ENCODE measurements at regions not wholly inside any gene's neighbourhood (a gene's known extent, or its start where the extent isn't known, plus 50 kb on each side); places are given as distances from the start of the nearest gene placed in this dataset.

DNA sequence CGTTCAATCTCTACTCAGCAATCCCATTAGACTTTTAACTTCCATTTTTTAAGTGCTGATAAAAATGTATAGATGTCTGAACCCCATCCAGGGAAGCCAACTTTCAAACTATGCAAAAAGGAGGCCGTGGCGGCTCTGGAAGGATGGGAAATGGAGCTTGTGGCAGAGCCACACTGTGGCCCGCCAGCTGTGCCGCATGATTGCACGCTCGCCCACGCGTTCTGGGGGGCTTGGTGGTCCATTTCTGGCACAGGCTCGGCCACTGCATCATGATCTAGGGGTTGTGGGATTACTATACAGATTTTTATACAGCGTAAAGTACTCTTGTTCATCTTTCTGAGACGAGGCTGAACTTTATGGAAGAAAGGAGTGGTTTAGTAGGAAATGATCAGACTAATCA is 57.6 kb downstream of the FOXL1 start:
- TF ChIP-seq RNF2 (IDR thresholded peaks at IDR 0.05; ENCODE audit: borderline replicate concordance, low read depth) (no peak), TFCP2L1 (CRISPR knock-in tag; IDR thresholded peaks at IDR 0.05) (no peak), ZC3H11A (IDR thresholded peaks at IDR 0.05) (no peak), HOXB5 (CRISPR knock-in tag; IDR thresholded peaks at IDR 0.05) (no peak), ZSCAN20 (CRISPR knock-in tag; IDR thresholded peaks at IDR 0.05) (no peak)
- TF ChIP-seq, protein P1, sequence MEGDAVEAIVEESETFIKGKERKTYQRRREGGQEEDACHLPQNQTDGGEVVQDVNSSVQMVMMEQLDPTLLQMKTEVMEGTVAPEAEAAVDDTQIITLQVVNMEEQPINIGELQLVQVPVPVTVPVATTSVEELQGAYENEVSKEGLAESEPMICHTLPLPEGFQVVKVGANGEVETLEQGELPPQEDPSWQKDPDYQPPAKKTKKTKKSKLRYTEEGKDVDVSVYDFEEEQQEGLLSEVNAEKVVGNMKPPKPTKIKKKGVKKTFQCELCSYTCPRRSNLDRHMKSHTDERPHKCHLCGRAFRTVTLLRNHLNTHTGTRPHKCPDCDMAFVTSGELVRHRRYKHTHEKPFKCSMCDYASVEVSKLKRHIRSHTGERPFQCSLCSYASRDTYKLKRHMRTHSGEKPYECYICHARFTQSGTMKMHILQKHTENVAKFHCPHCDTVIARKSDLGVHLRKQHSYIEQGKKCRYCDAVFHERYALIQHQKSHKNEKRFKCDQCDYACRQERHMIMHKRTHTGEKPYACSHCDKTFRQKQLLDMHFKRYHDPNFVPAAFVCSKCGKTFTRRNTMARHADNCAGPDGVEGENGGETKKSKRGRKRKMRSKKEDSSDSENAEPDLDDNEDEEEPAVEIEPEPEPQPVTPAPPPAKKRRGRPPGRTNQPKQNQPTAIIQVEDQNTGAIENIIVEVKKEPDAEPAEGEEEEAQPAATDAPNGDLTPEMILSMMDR (IDR thresholded peaks at IDR 0.05) = no peak
- no peak for FAIRE-seq
- no peak overlapping the region for H3K27ac ChIP-seq
- peaks cover 11% of the 10 kb centered on the region; the same call in 1 of the 3 replicates for H3K4me1 ChIP-seq
- CTCF ChIA-PET = interaction anchor here (1.3 to 3.4 kb wide), 4 partner anchors 9 to 72 kb away, joined by 3 to 11 read pairs (median 4); no protein-coding TSS in a partner anchor
- WGBS (ENCODE audit: missing lambda C conversion rate) = 82% methylated on average over 12 of the region's 12 CpGs
- H3K4me3 ChIP-seq = no peak overlapping the region
- no peak for DNase-seq (ENCODE audit: low read depth in 1 of 2, low spot score in 1 of 2)
- H3K4me2 ChIP-seq = no peak overlapping the region
- H3K9me3 ChIP-seq = no peaks in the 10 kb centered on the region
- POLR2A ChIA-PET = no interaction called here
- ATAC-seq = no peak

DNA sequence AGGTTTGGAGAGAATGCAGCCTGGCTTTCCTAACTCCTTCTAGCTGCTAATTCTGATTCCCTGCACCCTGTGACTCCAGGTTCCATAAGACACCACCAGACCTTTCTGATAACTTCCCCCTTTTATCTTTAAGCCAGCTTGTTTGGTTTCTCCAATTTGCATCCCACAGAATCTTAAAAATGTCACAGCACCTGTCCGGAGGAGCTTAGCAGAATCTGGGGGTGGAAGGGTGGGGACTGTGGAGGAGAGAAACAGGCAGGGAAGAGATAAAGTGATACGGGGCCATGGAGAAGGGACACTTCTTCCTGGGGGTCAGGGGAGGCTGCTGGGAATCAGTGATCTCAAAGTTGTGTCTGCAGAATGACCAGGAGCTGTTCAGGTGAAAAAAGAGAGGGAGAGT is 59.4 kb downstream of the FOXL1 start:
- Histone ChIP-seq H3K4me3 (no peak overlapping the region), H3K9me3 (no peaks in the 10 kb centered on the region), H3K27ac (no peak overlapping the region), H3K4me2 (no peak overlapping the region), H3K4me1 (no peaks in the 10 kb centered on the region)
- ATAC-seq (no peak), DNase-seq (ENCODE audit: low read depth in 1 of 2, low spot score in 1 of 2) (no peak), FAIRE-seq (no peak)
- CTCF ChIA-PET = interaction anchor here (0.6 to 3.4 kb wide), 3 partner anchors 74 to 450 kb away, joined by 3 to 11 read pairs (median 5); no protein-coding TSS in a partner anchor
- POLR2A ChIA-PET = no interaction called here
- 56% methylated on average over 2 of the region's 2 CpGs for WGBS (ENCODE audit: missing lambda C conversion rate)
- TF ChIP-seq, protein P2, sequence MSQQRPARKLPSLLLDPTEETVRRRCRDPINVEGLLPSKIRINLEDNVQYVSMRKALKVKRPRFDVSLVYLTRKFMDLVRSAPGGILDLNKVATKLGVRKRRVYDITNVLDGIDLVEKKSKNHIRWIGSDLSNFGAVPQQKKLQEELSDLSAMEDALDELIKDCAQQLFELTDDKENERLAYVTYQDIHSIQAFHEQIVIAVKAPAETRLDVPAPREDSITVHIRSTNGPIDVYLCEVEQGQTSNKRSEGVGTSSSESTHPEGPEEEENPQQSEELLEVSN (IDR thresholded peaks at IDR 0.05; ENCODE audit: borderline replicate concordance, low read depth) = no peak
- TF ChIP-seq CEBPB (IDR thresholded peaks at IDR 0.05) (no peak), CBX8 (IDR thresholded peaks at IDR 0.05) (no peak), SMC3 (IDR thresholded peaks at IDR 0.05) (no peak), HOXB5 (CRISPR knock-in tag; IDR thresholded peaks at IDR 0.05) (no peak), GATA3 (IDR thresholded peaks at IDR 0.05; ENCODE audit: borderline replicate concordance) (no peak), HOXB13 (CRISPR knock-in tag; IDR thresholded peaks at IDR 0.05; ENCODE audit: low read depth) (no peak)
- TF ChIP-seq, protein P3, sequence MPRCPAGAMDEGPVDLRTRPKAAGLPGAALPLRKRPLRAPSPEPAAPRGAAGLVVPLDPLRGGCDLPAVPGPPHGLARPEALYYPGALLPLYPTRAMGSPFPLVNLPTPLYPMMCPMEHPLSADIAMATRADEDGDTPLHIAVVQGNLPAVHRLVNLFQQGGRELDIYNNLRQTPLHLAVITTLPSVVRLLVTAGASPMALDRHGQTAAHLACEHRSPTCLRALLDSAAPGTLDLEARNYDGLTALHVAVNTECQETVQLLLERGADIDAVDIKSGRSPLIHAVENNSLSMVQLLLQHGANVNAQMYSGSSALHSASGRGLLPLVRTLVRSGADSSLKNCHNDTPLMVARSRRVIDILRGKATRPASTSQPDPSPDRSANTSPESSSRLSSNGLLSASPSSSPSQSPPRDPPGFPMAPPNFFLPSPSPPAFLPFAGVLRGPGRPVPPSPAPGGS (IDR thresholded peaks at IDR 0.05) = no peak

DNA sequence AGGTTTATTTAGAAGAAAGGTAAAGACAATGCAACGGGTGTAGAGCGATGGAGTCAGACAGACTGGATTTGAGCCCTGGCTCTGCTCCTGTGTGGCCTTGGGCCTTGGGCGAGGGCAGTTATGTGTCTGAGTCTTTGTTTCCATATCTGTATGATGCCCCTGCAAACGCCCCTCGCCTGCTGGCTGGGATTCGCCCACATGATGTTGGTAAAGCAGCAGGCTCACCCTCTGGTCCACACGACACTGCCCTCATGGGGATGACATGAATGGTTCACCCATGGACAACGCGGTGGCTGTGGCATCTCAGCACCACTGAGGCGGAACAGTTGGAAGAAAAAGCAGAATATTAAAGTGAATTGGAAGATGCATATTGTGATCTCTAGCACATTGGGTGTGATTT is 60.3 kb downstream of the FOXL1 start:
- Histone ChIP-seq H3K4me1 (no peaks in the 10 kb centered on the region), H3K27ac (no peak overlapping the region), H3K4me3 (no peak overlapping the region), H3K9me3 (no peaks in the 10 kb centered on the region), H3K4me2 (no peak overlapping the region)
- TF ChIP-seq, protein P4, sequence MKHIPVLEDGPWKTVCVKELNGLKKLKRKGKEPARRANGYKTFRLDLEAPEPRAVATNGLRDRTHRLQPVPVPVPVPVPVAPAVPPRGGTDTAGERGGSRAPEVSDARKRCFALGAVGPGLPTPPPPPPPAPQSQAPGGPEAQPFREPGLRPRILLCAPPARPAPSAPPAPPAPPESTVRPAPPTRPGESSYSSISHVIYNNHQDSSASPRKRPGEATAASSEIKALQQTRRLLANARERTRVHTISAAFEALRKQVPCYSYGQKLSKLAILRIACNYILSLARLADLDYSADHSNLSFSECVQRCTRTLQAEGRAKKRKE (CRISPR knock-in tag; IDR thresholded peaks at IDR 0.05; ENCODE audit: low read depth) = no peak
- TF ChIP-seq ZFP36 (IDR thresholded peaks at IDR 0.05; ENCODE audit: borderline replicate concordance, partially characterized antibody) (no peak), GATA3 (IDR thresholded peaks at IDR 0.05; ENCODE audit: borderline replicate concordance) (no peak), RCOR1 (IDR thresholded peaks at IDR 0.05; ENCODE audit: low read depth, low read length) (no peak), POLR2A (IDR thresholded peaks at IDR 0.05; ENCODE audit: low read length) (no peak), HOXB5 (CRISPR knock-in tag; IDR thresholded peaks at IDR 0.05) (no peak), SREBF2 (IDR thresholded peaks at IDR 0.05) (no peak), TFCP2L1 (CRISPR knock-in tag; IDR thresholded peaks at IDR 0.05) (no peak), ESRRA (IDR thresholded peaks at IDR 0.05; ENCODE audit: borderline replicate concordance, low read length) (no peak), RFX5 (IDR thresholded peaks at IDR 0.05) (no peak)
- DNase-seq (ENCODE audit: low read depth in 1 of 2, low spot score in 1 of 2) (no peak), FAIRE-seq (no peak), ATAC-seq (no peak)
- WGBS (ENCODE audit: missing lambda C conversion rate) = 77% methylated on average over 10 of the region's 10 CpGs
- POLR2A ChIA-PET = no interaction called here
- CTCF ChIA-PET = interaction anchor here (3.4 kb wide), 1 partner anchor 75 kb away, joined by 11 read pairs; no protein-coding TSS in a partner anchor

All from A549 (cell line).